ENCODE measurements at regions not wholly inside any gene's neighbourhood (a gene's known extent, or its start where the extent isn't known, plus 50 kb on each side); places are given as distances from the start of the nearest gene placed in this dataset.

- no peak for TF ChIP-seq USF1 (IDR thresholded peaks at IDR 0.05)
- TF ChIP-seq NFIC (IDR thresholded peaks at IDR 0.05): no peak
- peak; percentile 16; the same call in 1 of the 2 replicates for TF ChIP-seq RAD21 (IDR thresholded peaks at IDR 0.05; ENCODE audit: low read depth)
Measured at GRCh38 chr12:107992870-107993451, 136.1 kb upstream of the WSCD2 start.

DNA sequence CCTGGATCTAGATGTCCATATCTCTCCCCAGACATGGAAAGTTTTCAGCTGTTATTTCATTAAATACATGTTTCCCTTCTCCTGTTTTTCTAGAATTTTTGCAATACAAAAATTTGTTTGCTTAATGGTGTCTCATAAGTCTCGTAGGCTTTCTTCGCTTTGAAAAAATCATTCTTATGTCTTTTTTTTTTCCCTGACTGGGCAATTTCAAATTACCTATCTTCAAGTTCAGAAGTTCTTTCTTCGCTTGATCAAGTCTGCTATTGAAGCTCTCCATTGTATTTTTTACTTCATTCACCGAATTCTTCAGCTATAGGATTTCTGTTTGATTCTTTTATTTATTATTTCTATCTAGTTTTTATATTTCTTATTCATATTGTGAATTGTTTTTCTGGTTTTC lies 130.2 kb upstream of the WSCD2 start:
- TF ChIP-seq CEBPB (IDR thresholded peaks at IDR 0.05) (no peak), NFIC (IDR thresholded peaks at IDR 0.05) (no peak), CREB1 (IDR thresholded peaks at IDR 0.05; ENCODE audit: low read depth) (no peak), TAF1 (IDR thresholded peaks at IDR 0.05; ENCODE audit: low read depth) (no peak), EP300 (IDR thresholded peaks at IDR 0.05; ENCODE audit: borderline replicate concordance) (no peak), RAD21 (IDR thresholded peaks at IDR 0.05; ENCODE audit: low read depth) (no peak), YY1 (IDR thresholded peaks at IDR 0.05; ENCODE audit: low read depth) (no peak), ZBTB7A (IDR thresholded peaks at IDR 0.05; ENCODE audit: low read depth) (no peak), FOXM1 (IDR thresholded peaks at IDR 0.05; ENCODE audit: borderline replicate concordance, low read depth) (no peak), USF1 (IDR thresholded peaks at IDR 0.05) (no peak), EGR1 (IDR thresholded peaks at IDR 0.05) (no peak), TCF12 (IDR thresholded peaks at IDR 0.05; ENCODE audit: low read depth) (no peak), TEAD4 (IDR thresholded peaks at IDR 0.05) (no peak)
- TF ChIP-seq, protein P1, sequence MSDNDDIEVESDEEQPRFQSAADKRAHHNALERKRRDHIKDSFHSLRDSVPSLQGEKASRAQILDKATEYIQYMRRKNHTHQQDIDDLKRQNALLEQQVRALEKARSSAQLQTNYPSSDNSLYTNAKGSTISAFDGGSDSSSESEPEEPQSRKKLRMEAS (IDR thresholded peaks at IDR 0.05): no peak
- TF ChIP-seq, protein P2, sequence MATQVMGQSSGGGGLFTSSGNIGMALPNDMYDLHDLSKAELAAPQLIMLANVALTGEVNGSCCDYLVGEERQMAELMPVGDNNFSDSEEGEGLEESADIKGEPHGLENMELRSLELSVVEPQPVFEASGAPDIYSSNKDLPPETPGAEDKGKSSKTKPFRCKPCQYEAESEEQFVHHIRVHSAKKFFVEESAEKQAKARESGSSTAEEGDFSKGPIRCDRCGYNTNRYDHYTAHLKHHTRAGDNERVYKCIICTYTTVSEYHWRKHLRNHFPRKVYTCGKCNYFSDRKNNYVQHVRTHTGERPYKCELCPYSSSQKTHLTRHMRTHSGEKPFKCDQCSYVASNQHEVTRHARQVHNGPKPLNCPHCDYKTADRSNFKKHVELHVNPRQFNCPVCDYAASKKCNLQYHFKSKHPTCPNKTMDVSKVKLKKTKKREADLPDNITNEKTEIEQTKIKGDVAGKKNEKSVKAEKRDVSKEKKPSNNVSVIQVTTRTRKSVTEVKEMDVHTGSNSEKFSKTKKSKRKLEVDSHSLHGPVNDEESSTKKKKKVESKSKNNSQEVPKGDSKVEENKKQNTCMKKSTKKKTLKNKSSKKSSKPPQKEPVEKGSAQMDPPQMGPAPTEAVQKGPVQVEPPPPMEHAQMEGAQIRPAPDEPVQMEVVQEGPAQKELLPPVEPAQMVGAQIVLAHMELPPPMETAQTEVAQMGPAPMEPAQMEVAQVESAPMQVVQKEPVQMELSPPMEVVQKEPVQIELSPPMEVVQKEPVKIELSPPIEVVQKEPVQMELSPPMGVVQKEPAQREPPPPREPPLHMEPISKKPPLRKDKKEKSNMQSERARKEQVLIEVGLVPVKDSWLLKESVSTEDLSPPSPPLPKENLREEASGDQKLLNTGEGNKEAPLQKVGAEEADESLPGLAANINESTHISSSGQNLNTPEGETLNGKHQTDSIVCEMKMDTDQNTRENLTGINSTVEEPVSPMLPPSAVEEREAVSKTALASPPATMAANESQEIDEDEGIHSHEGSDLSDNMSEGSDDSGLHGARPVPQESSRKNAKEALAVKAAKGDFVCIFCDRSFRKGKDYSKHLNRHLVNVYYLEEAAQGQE (IDR thresholded peaks at IDR 0.05; ENCODE audit: low read depth): no peak

GRCh38 chr12:108000111-108000510 lies 129.0 kb upstream of the WSCD2 start:
- TF ChIP-seq EGR1 (IDR thresholded peaks at IDR 0.05): no peak
- TF ChIP-seq, protein P1 (IDR thresholded peaks at IDR 0.05): no peak
- no peak for TF ChIP-seq TAF1 (IDR thresholded peaks at IDR 0.05; ENCODE audit: low read depth)
- TF ChIP-seq TEAD4 (IDR thresholded peaks at IDR 0.05): no peak
- TF ChIP-seq CREB1 (IDR thresholded peaks at IDR 0.05; ENCODE audit: low read depth): no peak

DNA sequence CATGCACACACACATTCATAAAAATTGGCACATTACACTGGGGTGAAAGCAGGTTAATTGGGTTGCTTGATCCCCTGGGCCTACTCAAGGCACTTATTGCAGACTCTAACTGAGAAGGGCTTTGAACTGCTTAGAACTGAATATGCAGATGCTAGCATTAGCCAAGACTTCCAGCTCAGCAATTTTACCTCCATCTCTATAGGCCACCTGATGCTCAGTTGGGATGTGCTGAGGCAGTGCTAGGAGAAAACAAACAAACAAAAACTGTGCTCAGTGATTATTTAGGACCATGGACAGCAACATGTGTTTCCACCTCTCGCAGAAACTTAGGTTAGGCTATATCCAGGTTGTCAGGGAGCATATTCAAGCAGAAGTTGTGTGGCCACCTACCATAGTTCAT lies 124.8 kb upstream of the WSCD2 start:
- TF ChIP-seq, protein P2 (IDR thresholded peaks at IDR 0.05; ENCODE audit: low read depth): peak; percentile 86
- TF ChIP-seq YY1 (IDR thresholded peaks at IDR 0.05; ENCODE audit: low read depth): no peak

DNA sequence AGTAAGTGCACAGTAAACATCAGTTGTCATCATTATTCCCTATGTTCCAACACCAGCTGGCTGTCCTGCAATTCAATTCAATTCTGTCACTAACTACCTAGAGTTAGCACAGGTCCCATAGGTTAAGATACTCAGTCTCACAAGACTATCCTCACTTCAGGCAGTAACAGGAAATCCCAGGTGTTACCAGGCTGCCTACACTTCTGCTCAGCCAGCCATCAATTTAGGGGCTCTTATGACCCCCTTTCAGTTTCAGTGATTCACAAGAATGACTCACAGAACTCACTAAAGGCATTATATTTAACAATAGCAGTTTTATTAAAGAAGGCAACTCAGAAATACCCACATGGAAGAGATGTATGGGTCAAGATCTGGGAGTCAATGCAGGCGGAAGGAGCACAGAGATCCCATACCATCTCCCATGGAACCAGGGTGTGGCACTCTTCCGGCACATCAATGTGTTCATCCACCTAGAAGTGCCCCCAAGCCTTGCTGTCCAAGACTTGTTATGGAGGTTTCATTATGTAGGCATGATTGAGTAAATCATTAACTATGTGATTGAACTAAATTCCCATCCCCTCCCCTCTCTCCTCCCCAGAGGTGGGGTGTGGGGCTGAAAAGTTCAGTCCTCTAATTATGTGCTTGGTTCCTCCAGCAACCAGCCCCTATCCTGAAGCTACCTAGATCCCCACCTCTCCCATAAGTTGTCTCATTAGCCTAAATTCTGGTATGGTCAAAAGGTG lies 120.8 kb upstream of the WSCD2 start:
- TF ChIP-seq TCF12 (IDR thresholded peaks at IDR 0.05; ENCODE audit: low read depth) (no peak), TEAD4 (IDR thresholded peaks at IDR 0.05) (no peak), YY1 (IDR thresholded peaks at IDR 0.05; ENCODE audit: low read depth) (no peak), NFIC (IDR thresholded peaks at IDR 0.05) (no peak), USF1 (IDR thresholded peaks at IDR 0.05) (no peak), RAD21 (IDR thresholded peaks at IDR 0.05; ENCODE audit: low read depth) (no peak), EP300 (IDR thresholded peaks at IDR 0.05; ENCODE audit: borderline replicate concordance) (no peak), TAF1 (IDR thresholded peaks at IDR 0.05; ENCODE audit: low read depth) (no peak)
- TF ChIP-seq, protein P1 (IDR thresholded peaks at IDR 0.05): no peak

Measured in Ishikawa (cell line).